Superior temporal gyrus (tissue), 1 donor: ENCODE measurements at regions not wholly inside any gene's neighbourhood (a gene's known extent, or its start where the extent isn't known, plus 50 kb on each side); places are given as distances from the start of the nearest gene placed in this dataset.

ENCODE experiments used
- DNase-seq: peaks from one replicate; pipeline ENCODE4 v3.0.0-alpha.2; 2016; ENCODE audit errors: extremely low spot score

- DNase-seq = no peak
Measured at GRCh38 chr11:23673366-23673765, 813.1 kb upstream of the CCDC179 start.

GRCh38 chr11:23674866-23675265, 814.6 kb upstream of the CCDC179 start:
- no peak for DNase-seq

GRCh38 chr11:23679041-23679440, 817.8 kb upstream of the LUZP2 start:
- DNase-seq = no peak

- DNase-seq = no peak
Measured at GRCh38 chr11:23679981-23680380, 816.9 kb upstream of the LUZP2 start.

GRCh38 chr11:23680488-23681230, 816.2 kb upstream of the LUZP2 start:
- no peak for DNase-seq

- DNase-seq = no peak
Measured at GRCh38 chr11:23684701-23685100, 812.2 kb upstream of the LUZP2 start.

- DNase-seq = no peak
Measured at GRCh38 chr11:23687991-23688390, 808.9 kb upstream of the LUZP2 start.

- no peak for DNase-seq
Measured at GRCh38 chr11:23688411-23688810, 808.4 kb upstream of the LUZP2 start.

- DNase-seq = no peak
Measured at GRCh38 chr11:23688835-23689234, 808.0 kb upstream of the LUZP2 start.

GRCh38 chr11:23696688-23697415, 800.0 kb upstream of the LUZP2 start:
- DNase-seq = no peak

GRCh38 chr11:23704183-23704582, 792.7 kb upstream of the LUZP2 start:
- no peak for DNase-seq

- no peak for DNase-seq
Measured at GRCh38 chr11:23711981-23712380, 784.9 kb upstream of the LUZP2 start.

- DNase-seq = no peak
Measured at GRCh38 chr11:23719016-23719415, 777.8 kb upstream of the LUZP2 start.

GRCh38 chr11:23723861-23724260, 773.0 kb upstream of the LUZP2 start:
- no peak for DNase-seq

GRCh38 chr11:23725752-23726151, 771.1 kb upstream of the LUZP2 start:
- DNase-seq = no peak

GRCh38 chr11:23727387-23727786, 769.5 kb upstream of the LUZP2 start:
- no peak for DNase-seq

GRCh38 chr11:23727794-23728193, 769.1 kb upstream of the LUZP2 start:
- no peak for DNase-seq

GRCh38 chr11:23729088-23729487, 767.8 kb upstream of the LUZP2 start:
- no peak for DNase-seq

GRCh38 chr11:23730307-23730998, 766.4 kb upstream of the LUZP2 start:
- DNase-seq = no peak

GRCh38 chr11:23732026-23732425, 764.8 kb upstream of the LUZP2 start:
- DNase-seq = no peak

- no peak for DNase-seq
Measured at GRCh38 chr11:23746896-23747295, 750.0 kb upstream of the LUZP2 start.

GRCh38 chr11:23749762-23750430, 747.0 kb upstream of the LUZP2 start:
- DNase-seq = no peak
